ENCODE measurements at regions not wholly inside any gene's neighbourhood (a gene's known extent, or its start where the extent isn't known, plus 50 kb on each side); places are given as distances from the start of the nearest gene placed in this dataset.

DNA sequence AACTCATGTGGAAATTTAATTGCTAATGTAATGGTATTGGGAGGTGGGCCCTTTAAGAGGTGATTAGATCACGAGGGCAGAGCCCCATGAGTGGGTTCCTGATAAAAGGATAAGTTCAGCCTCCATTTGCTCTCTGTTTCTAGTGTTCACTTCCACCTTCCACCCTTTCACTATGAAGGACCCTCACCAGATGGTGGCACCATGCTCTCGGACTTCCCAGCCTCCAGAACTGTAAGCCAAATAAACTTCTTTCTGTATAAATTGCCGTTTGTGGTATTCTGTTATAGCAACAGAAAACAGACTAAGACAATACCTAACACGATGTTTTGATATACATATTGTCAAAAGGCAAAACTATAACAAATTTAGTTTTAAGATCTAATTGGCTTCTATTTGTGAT is 166.2 kb downstream of the DEPDC1B start:
- Histone ChIP-seq H3K9ac (ENCODE audit: low read depth, low read length) (no peak overlapping the region), H3K23ac (ENCODE audit: low read depth, low read length) (no peak overlapping the region), H3K4me1 (ENCODE audit: control insufficient read depth, insufficient read depth, low read length) (no peaks in the 10 kb centered on the region), H3K36me3 (ENCODE audit: control insufficient read depth, insufficient read depth, low read length) (no peaks in the 10 kb centered on the region), H4K20me1 (ENCODE audit: insufficient read depth, low read length) (no peaks in the 10 kb centered on the region), H3K27ac (ENCODE audit: insufficient read depth, low read length) (no peak overlapping the region), H2AFZ (replicated peaks; ENCODE audit: low read length, poor library complexity) (no peak overlapping the region), H3K4me2 (ENCODE audit: low read depth, low read length) (no peak overlapping the region), H2BK120ac (ENCODE audit: low read depth, low read length) (no peak overlapping the region), H3K56ac (ENCODE audit: extremely low read depth, insufficient read depth, low read length) (no peak overlapping the region), H4K5ac (ENCODE audit: low read depth, low read length) (no peak overlapping the region), H2BK5ac (ENCODE audit: low read depth, low read length, poor library complexity, severe bottlenecking) (no peak overlapping the region), H2BK15ac (ENCODE audit: low read depth, low read length) (no peak overlapping the region), H4K91ac (ENCODE audit: insufficient read depth, low read depth, low read length) (no peak overlapping the region), H3K9me1 (ENCODE audit: insufficient read depth, low read length) (no peaks in the 10 kb centered on the region), H3K4ac (ENCODE audit: low read depth, low read length) (no peak overlapping the region), H2BK20ac (ENCODE audit: low read depth, low read length) (no peak overlapping the region), H3K18ac (ENCODE audit: low read depth, low read length) (no peak overlapping the region), H2AK5ac (ENCODE audit: low read depth, low read length) (no peak overlapping the region), H3K79me1 (ENCODE audit: low read depth in 1 of 2, low read length in 2 of 2) (no peaks in the 10 kb centered on the region), H3K9me3 (ENCODE audit: control insufficient read depth, insufficient read depth, low read length) (no peaks in the 10 kb centered on the region), H3K14ac (replicated peaks; ENCODE audit: low read depth, low read length) (no peak overlapping the region), H3K27me3 (ENCODE audit: control insufficient read depth, insufficient read depth, low read length) (no peaks in the 10 kb centered on the region; the same call in 1 of the 2 replicates), H3K4me3 (ENCODE audit: insufficient read depth, low read depth, low read length) (no peak overlapping the region), H2AK9ac (replicated peaks; ENCODE audit: low read depth, low read length, poor library complexity) (no peak overlapping the region), H4K8ac (ENCODE audit: low read depth in 2 of 2, low read length in 2 of 2) (no peak overlapping the region)
- intact Hi-C loops (cut with micrococcal nuclease) (no loop called here), dilution Hi-C loops (cut with HindIII; ENCODE audit: low sequenced_read_pairs, unreplicated experiment) (no loop called here), in situ Hi-C loops (cut with MboI; ENCODE audit: low sequenced_read_pairs) (no loop called here)
- CTCF ChIA-PET: no interaction called here
- POLR2A ChIA-PET (ENCODE audit: unreplicated experiment): no interaction called here
- ATAC-seq (ENCODE audit: low read depth) (no peak), DNase-seq (no peak)
- WGBS, 2 experiments (ENCODE audit: extremely low coverage in 2 of 2, insufficient read length in 1 of 2): no CpG with 5 or more reads among the region's 4 CpGs
- TF ChIP-seq MAFK (IDR thresholded peaks at IDR 0.05; ENCODE audit: low read depth, low read length) (no peak), SMC3 (IDR thresholded peaks at IDR 0.05; ENCODE audit: low read depth, low read length) (no peak), BHLHE40 (IDR thresholded peaks at IDR 0.05; ENCODE audit: low read depth, low read length) (no peak), RAD21 (IDR thresholded peaks at IDR 0.05; ENCODE audit: low read length) (no peak), MAZ (IDR thresholded peaks at IDR 0.05; ENCODE audit: borderline replicate concordance, low read depth, low read length) (no peak), RCOR1 (IDR thresholded peaks at IDR 0.05; ENCODE audit: insufficient replicate concordance, low read length) (no peak), RFX5 (IDR thresholded peaks at IDR 0.05; ENCODE audit: low read depth, low read length) (no peak), CHD1 (IDR thresholded peaks at IDR 0.05; ENCODE audit: low read depth, low read length) (no peak), CEBPB (IDR thresholded peaks at IDR 0.05; ENCODE audit: low read depth, low read length) (no peak), FOS (IDR thresholded peaks at IDR 0.05; ENCODE audit: low read depth, low read length) (no peak), NFE2L2 (IDR thresholded peaks at IDR 0.05; ENCODE audit: low read depth, low read length) (no peak), MXI1 (IDR thresholded peaks at IDR 0.05; ENCODE audit: borderline replicate concordance, low read depth, low read length) (no peak), POLR2A (IDR thresholded peaks at IDR 0.05; ENCODE audit: low read depth, low read length) (no peak)
- TF ChIP-seq, protein P1, sequence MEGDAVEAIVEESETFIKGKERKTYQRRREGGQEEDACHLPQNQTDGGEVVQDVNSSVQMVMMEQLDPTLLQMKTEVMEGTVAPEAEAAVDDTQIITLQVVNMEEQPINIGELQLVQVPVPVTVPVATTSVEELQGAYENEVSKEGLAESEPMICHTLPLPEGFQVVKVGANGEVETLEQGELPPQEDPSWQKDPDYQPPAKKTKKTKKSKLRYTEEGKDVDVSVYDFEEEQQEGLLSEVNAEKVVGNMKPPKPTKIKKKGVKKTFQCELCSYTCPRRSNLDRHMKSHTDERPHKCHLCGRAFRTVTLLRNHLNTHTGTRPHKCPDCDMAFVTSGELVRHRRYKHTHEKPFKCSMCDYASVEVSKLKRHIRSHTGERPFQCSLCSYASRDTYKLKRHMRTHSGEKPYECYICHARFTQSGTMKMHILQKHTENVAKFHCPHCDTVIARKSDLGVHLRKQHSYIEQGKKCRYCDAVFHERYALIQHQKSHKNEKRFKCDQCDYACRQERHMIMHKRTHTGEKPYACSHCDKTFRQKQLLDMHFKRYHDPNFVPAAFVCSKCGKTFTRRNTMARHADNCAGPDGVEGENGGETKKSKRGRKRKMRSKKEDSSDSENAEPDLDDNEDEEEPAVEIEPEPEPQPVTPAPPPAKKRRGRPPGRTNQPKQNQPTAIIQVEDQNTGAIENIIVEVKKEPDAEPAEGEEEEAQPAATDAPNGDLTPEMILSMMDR (conservative IDR thresholded peaks at IDR 0.05; ENCODE audit: low read depth, low read length): no peak
- TF ChIP-seq, protein P2, sequence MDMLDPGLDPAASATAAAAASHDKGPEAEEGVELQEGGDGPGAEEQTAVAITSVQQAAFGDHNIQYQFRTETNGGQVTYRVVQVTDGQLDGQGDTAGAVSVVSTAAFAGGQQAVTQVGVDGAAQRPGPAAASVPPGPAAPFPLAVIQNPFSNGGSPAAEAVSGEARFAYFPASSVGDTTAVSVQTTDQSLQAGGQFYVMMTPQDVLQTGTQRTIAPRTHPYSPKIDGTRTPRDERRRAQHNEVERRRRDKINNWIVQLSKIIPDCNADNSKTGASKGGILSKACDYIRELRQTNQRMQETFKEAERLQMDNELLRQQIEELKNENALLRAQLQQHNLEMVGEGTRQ (IDR thresholded peaks at IDR 0.05; ENCODE audit: low read depth, low read length): no peak
- TF ChIP-seq, protein P3, sequence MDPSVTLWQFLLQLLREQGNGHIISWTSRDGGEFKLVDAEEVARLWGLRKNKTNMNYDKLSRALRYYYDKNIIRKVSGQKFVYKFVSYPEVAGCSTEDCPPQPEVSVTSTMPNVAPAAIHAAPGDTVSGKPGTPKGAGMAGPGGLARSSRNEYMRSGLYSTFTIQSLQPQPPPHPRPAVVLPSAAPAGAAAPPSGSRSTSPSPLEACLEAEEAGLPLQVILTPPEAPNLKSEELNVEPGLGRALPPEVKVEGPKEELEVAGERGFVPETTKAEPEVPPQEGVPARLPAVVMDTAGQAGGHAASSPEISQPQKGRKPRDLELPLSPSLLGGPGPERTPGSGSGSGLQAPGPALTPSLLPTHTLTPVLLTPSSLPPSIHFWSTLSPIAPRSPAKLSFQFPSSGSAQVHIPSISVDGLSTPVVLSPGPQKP (IDR thresholded peaks at IDR 0.05; ENCODE audit: borderline replicate concordance, low read depth, low read length): no peak
- no TSS peak for BruUV-seq (replicated peaks)
